HG03097 (cell line): ENCODE measurements at regions not wholly inside any gene's neighbourhood (a gene's known extent, or its start where the extent isn't known, plus 50 kb on each side); places are given as distances from the start of the nearest gene placed in this dataset.
"Not testable (repeated sequence)": the region's sequence is repeated elsewhere in the genome, so short reads cannot be mapped to it uniquely, and the experiment has no call there.

Source experiments
- ATAC-seq: cut with Tn5 transposase; IDR thresholded peaks from one replicate; pipeline ENCODE4 v1.9.1; 2021; ENCODE audit not compliant: unreplicated experiment, low FRiP score

DNA sequence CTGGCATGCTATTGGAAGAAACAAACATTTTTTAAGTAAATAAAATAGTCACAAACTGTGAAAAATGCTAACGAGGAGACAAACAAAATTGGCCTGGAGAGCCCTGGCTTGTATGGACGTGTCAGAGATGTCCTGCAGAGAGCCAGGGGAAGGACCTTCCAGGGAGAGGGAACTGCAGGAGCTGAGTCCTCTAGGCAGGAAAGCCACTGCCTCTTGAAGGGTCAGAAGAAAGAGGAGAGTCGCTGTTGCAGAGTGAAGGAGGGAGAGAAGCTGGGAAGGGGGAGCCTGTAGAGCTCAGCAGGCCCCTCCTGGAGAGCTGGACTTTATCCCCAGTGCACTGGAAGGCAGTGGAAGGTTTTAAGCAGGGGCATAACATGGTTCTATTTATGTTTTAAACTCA, 80.3 kb upstream of the PWP1 start:
- no peak for ATAC-seq

DNA sequence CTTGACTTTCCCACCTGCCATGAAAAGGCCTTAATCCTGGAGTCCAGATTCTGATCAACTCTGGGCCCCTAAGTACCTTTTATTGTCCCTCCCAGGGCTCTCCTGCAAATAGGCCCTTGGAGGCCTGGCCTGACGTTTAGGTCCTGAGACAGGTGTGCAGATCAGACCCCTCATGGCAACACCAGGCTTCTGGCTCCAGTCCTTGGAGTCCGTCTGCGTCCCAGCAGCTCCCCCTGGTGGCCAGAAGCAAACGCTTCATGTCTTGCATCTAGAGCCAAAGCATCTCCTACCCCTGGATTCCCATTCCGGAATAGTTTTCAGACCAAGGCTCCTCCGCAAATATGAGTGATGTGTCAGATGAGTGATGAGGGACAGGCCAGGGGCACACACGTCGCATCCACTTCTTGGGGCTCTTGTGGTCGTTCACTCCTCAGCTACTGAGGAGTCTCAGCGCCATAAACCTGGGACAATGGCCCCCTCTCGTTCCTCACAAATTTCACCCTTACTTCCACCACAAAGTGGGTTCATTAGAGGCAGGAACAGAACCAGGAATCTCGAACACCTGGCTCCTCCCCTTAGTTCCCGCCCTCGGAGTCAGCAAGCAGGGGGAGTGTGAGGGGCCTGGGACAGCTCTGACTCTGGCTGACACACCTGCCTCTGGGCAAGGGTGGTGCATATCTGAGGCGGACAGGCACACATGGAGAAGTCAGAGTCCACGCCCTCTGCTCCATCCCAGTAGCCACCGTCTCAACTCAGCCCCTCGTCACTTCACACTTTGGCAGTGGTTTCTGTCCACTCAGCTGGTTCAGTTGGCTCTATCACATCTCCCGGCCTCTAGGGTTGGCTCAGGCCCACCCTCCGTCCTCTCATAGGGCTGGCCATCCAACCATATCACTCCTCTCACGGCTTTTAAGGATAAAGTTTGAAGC, 77.9 kb upstream of the PWP1 start:
- no peak for ATAC-seq

DNA sequence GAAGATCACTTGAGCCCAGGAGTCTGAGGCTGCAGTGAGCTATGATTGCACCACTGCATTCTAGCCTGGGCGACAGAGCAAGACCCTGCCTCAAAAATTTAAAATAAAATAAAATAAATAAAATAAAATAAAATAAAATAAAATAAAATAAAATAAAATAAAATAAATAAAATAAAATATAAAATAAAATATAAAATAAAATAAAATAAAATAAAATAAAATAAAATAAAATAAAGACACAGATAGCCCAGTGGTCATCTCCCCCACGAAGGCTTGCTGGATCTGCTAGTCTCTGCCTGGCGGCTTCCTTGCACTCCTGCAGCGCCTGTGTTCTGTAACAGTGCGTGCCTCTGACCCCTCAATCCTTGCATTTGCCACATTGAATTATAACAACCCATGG, 76.8 kb upstream of the PWP1 start:
- not testable (repeated sequence) for ATAC-seq

DNA sequence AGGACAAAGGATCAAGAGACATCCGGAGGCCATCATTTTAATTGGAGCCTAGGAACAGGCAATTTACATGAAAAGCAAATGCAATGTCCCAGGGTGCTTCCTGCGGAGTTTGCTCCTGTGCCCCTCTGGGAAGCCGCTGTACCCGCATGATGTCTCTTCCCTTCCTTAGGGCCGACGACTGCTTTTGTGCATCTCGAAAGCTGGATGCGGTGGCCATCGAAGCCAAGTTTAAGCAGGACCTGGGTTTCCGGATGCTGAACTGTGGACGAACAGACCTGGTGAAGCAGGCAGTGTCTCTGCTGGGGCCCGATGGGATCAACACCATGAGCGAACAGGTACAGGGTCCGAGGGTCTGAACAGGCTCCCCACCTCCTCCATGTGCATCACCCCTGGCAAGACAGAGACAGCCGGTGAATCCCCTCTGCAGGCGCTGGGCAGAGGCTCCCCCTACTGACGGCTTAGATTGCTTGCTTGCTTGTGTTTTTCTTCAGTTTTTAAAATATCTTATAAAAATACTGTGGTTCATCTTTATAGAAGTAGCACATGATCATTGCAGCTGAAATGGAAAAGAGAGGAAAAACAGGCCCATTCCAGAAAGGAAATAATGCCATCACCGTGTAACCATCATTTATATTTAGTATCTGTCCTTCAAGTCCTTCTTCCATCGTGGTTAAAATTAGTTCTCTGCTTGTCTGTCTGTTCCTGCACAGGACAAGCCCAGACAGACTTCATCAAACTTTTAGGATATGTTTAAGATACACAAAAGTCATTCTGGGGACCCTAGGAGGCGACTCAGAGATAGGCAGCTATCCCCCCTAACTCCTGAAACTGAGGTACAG, 75.4 kb upstream of the PWP1 start:
- ATAC-seq, result no peak

DNA sequence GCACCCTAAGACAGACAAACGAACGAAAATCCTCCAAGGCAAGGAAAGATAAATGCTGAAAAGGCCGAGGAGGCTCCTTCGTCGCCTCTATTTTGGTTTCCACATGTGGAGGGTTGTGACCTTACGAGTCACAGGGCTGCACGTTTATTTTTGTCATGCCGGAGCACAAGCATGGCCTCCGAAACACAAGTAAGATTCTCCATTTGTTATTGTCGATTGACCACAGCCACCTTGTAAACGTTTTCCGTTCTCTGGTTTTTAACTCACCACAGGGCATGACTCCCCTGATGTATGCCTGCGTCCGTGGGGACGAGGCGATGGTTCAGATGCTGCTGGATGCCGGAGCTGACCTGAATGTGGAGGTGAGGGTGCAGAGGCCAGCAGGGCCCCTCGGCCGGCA, 73.1 kb upstream of the PWP1 start:
- no peak for ATAC-seq

DNA sequence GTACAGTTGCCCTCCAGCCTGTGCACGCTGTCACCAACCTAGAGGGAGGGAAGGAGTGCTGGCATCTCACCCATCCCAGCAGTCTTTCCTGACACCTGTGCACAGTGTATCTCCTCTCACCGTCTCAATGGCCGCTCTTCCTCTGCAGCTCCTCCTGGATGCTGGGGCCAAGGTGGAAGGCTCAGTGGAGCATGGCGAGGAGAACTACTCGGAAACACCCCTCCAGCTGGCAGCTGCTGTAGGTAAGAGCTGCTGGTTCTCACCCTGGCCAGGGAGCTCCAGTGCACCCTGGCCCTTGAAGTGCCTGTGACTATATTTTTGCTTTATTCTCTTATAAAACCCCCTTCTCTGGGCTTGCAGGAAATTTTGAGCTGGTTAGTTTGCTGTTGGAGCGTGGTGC, 68.7 kb upstream of the PWP1 start:
- ATAC-seq, result no peak

DNA sequence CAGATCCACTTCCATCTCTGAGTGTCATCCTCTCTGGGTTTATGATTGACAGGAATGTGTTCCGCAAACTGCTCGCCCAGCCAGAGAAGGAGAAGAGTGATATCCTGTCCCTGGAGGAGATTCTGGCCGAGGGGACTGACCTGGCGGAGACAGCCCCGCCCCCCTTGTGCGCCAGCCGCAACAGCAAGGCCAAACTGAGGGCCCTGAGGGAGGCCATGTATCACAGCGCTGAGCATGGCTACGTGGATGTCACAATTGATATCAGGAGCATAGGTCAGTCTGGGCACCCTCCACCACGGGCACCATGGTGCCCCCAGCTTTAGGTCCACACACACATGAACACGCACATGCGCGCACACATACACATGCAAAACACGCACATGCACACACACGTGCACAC, 67.5 kb upstream of the PWP1 start:
- ATAC-seq, result no peak

DNA sequence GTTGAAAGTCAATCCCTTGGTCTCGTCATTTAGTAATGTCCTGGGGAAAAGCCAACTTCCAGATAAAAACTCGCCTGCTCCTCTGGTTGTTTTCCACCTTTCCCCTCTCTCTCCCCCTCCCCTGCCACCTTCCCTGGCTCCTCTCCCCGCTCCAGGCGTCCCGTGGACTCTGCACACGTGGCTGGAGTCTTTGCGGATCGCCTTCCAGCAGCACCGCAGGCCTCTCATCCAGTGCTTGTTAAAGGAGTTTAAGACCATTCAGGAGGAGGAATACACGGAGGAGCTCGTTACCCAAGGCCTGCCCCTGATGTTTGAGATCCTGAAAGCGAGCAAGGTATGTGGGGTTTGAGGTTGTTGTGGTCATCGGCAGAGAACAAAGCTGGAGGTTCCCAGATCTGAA, 65.8 kb upstream of the PWP1 start:
- ATAC-seq, result no peak

DNA sequence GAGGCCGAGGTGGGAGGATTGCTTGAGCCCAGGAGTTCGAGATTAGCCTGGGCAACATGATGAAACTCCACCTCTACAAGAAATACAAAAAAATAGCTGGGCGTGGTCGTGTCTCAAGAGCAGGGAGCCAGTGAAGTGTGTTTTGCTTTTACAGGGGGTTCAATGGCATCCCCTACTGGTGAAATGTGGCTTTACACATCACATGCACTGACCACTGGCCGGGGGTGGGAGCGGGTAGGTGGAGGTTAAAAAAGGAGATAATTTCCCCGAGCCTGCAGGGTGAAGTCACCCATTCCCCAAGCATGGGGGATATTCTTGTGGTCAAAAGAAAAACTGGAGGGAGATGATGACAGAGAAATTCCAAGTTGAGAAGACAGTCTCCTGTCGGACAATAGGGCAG, 63.6 kb upstream of the PWP1 start:
- no peak for ATAC-seq

DNA sequence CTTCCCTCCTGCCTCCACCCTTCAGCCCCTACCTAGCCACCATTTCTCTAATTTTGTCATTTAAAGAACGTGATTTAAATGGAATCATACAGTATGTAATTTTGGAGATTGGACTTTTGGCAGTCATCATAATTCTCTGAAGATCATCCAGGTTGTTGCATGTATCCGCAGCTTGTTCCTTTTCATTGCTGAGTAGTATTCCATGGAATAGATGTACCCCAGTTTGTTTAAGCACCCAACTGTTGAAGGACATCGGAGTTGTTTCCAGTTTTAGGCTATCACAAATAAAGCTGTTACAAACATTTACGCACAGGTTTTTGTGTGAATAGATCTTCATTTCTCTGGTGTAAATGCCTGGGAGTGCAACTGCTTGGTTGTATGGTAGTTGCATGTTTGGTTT, 61.1 kb upstream of the PWP1 start:
- ATAC-seq, result no peak

DNA sequence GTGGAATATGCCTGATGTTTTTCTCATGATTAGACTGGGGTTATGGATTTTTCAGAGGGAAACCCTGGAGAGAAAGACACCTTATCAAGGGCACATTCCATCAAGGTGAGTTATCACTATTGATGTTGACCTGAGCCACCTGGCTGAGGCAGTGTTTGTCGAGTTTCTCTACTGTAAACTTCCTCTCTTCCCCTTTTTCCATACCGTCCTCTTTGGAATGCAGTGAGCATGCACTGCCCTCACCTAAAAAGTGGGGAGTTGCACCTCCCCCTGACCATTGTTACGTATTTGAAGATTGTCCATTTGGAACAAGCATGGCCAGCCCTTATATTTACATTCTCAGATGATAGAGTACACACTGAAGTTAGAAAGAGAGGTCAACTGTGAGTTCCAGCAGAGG, 53.9 kb upstream of the PWP1 start:
- no peak for ATAC-seq

DNA sequence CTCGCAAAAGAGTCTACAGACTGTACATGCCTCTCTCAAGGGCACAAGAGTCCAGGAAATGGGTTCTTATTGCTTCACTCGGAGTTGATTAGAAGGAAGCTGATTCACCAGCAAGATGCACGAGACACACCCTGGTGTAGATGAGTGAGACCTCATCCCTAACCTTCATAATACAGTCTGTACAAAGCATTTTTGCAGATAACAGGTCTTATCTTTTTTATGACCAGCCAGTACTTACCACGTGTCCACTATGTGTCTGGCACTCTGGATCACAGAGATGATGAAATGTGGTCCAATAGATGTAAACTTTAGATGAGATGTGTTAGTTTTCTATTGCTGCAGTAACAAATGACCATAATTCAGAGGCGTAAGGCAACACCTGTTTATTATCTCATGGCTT, 53.4 kb upstream of the PWP1 start:
- no peak for ATAC-seq

DNA sequence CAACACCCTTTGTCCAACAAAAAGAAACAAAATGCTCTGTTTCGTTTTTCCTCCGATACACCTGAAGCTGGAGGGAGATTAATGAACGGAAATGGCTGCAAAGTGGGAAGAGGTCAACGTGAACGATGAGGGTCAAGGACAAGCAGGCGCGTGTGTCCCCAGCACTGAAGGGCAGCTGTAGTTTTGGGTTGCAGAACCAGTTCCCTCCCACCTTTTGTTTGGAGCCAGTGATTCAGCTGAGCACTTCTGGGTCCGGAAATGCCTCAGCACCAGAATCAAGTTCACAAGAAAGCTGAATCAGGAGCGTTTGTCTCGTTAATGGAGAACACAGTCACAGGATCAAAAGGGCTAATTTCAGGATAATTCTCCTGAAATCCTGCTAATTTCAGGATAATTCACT, 51.1 kb upstream of the PWP1 start:
- ATAC-seq, result no peak

DNA sequence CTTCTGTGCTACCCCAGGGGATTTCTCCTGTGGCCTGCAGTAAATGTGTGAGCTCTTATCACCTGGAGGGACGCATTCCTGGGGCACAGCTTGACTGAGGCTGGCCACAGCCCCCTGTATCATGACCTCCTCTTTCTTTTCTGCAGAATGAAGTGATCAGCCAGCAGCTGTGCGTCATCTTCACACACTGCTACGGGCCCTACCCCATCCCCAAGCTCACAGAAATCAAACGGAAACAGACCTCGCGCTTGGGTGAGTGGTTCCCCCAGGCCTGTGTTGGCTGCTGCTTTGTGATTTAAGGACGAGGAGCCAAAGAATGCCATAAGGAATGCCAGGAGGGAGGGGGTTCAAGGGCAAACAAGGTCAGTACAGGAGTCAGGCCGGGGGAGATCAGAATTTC, 50.5 kb upstream of the PWP1 start:
- ATAC-seq, result no peak
